Colonic mucosa (tissue), 4 donors: ENCODE measurements at regions not wholly inside any gene's neighbourhood (a gene's known extent, or its start where the extent isn't known, plus 50 kb on each side); places are given as distances from the start of the nearest gene placed in this dataset.
"Not testable (repeated sequence)": the region's sequence is repeated elsewhere in the genome, so short reads cannot be mapped to it uniquely, and the experiment has no call there.

Experiments used
- DNase-seq: peaks from one replicate; pipeline ENCODE4 v3.0.0-alpha.2; 2020
- H3K27ac ChIP-seq: fragments of 200-600 bp; one replicate; pipeline ENCODE4 v1.8.0; 2021
- H3K27me3 ChIP-seq: fragments of 200-600 bp; one replicate; pipeline ENCODE4 v1.8.0; 2021
- H3K36me3 ChIP-seq: fragments of 200-600 bp; one replicate; pipeline ENCODE4 v1.8.0; 2021
- H3K4me1 ChIP-seq: fragments of 200-600 bp; one replicate; pipeline ENCODE4 v1.8.0; 2021; ENCODE audit warnings: mild to moderate bottlenecking
- H3K4me3 ChIP-seq: fragments of 200-600 bp; one replicate; pipeline ENCODE4 v1.8.0; 2021
- H3K9ac ChIP-seq, 2 donors: one replicate each; pipeline ENCODE4 v1.7.0; 2013; ENCODE audit warnings: control low read depth in 2 of 2, low read depth in 2 of 2, low read length in 2 of 2
- H3K9me3 ChIP-seq: fragments of 200-600 bp; one replicate; pipeline ENCODE4 v1.8.0; 2021
- intact Hi-C: fragments of 100-400 bp; cut with DNase I; formaldehyde crosslinking; loops from one replicate; pipeline ENCODE4 v1.14.1; 2022
- TF ChIP-seq, protein P1 (sequence below): fragments of 200-600 bp; IDR thresholded peaks from one replicate; pipeline ENCODE4 v1.8.0; 2022; ENCODE audit warnings: antibody characterized with exemption, mild to moderate bottlenecking
- donor health status: healthy.
- donor health status: DM: no; HTN: no; CAD: no.
- donor health status: DM: no; HTN: no; CAD: no.

DNA sequence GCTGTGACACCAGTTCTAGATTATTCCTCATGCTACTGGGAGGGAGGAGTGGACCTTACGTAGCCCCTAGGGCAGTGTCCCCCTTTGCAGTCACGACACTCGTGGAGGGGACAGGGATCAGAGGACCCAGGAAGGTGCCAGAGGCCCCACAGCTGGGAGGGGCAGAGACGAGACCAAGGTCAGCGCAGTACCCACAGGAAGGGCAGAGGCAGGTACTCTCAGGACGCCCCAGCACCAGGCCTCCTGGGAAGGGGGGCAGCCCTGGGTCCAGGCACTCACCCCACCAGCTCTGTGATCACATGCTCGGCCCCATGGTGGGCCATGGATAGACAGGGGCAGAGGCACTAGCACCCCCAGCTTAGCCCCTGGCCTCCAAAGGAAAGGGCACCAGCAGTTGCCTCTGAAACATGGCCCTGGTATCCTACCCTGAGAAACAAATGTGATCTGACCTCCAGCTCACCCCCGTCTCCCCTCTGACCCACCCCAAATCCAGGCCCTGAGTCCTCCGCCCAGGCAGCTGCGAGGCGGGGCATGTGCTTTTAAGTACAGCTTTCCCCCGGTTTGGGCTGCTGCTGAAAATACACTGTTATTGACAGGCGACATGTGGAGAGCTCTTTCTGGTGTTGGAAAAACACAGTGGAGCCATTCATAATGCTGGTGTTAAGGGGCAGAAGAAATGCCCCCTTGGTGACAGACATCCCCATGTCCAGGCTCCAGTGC, 361.9 kb downstream of the C16orf95 start:
- H3K36me3 ChIP-seq: no peaks in the 10 kb centered on the region
- H3K4me3 ChIP-seq: no peak overlapping the region
- no peak overlapping the region for H3K9ac ChIP-seq
- H3K9me3 ChIP-seq: no peaks in the 10 kb centered on the region
- H3K4me1 ChIP-seq: no peaks in the 10 kb centered on the region
- intact Hi-C loops: no loop called here
- no peak for DNase-seq
- TF ChIP-seq, protein P1, sequence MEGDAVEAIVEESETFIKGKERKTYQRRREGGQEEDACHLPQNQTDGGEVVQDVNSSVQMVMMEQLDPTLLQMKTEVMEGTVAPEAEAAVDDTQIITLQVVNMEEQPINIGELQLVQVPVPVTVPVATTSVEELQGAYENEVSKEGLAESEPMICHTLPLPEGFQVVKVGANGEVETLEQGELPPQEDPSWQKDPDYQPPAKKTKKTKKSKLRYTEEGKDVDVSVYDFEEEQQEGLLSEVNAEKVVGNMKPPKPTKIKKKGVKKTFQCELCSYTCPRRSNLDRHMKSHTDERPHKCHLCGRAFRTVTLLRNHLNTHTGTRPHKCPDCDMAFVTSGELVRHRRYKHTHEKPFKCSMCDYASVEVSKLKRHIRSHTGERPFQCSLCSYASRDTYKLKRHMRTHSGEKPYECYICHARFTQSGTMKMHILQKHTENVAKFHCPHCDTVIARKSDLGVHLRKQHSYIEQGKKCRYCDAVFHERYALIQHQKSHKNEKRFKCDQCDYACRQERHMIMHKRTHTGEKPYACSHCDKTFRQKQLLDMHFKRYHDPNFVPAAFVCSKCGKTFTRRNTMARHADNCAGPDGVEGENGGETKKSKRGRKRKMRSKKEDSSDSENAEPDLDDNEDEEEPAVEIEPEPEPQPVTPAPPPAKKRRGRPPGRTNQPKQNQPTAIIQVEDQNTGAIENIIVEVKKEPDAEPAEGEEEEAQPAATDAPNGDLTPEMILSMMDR: no peak
- no peak overlapping the region for H3K27ac ChIP-seq
- H3K27me3 ChIP-seq: no peaks in the 10 kb centered on the region

GRCh38 chr16:86956437-86956836, 360.8 kb downstream of the C16orf95 start:
- no peak for DNase-seq
- Histone ChIP-seq H3K4me1 (no peaks in the 10 kb centered on the region), H3K27ac (no peak overlapping the region), H3K4me3 (no peak overlapping the region), H3K9me3 (no peaks in the 10 kb centered on the region), H3K27me3 (no peaks in the 10 kb centered on the region), H3K9ac (no peak overlapping the region), H3K36me3 (no peaks in the 10 kb centered on the region)
- TF ChIP-seq, protein P1: no peak
- intact Hi-C loops: no loop called here

- intact Hi-C loops, DNase-seq, H3K4me1 ChIP-seq, H3K27ac ChIP-seq, H3K4me3 ChIP-seq, H3K27me3 ChIP-seq, H3K9ac ChIP-seq, H3K9me3 ChIP-seq, H3K36me3 ChIP-seq: not testable (repeated sequence)
Measured at GRCh38 chr16:86957662-86958198, 359.5 kb downstream of the C16orf95 start.

- Histone ChIP-seq H3K27me3 (no peaks in the 10 kb centered on the region), H3K27ac (no peak overlapping the region), H3K9me3 (no peaks in the 10 kb centered on the region), H3K4me1 (no peaks in the 10 kb centered on the region), H3K36me3 (no peaks in the 10 kb centered on the region), H3K9ac (no peak overlapping the region), H3K4me3 (no peak overlapping the region)
- TF ChIP-seq, protein P1: no peak
- intact Hi-C loops: no loop called here
- DNase-seq: no peak
Measured at GRCh38 chr16:86958423-86958822, 358.8 kb downstream of the C16orf95 start.

- H3K9me3 ChIP-seq: no peaks in the 10 kb centered on the region
- H3K27me3 ChIP-seq: no peaks in the 10 kb centered on the region
- no peaks in the 10 kb centered on the region for H3K4me1 ChIP-seq
- TF ChIP-seq, protein P1: no peak
- H3K36me3 ChIP-seq: no peaks in the 10 kb centered on the region
- DNase-seq: no peak
- H3K9ac ChIP-seq: no peak overlapping the region
- H3K4me3 ChIP-seq: no peak overlapping the region
- intact Hi-C loops: no loop called here
- H3K27ac ChIP-seq: no peak overlapping the region
Measured at GRCh38 chr16:86959091-86959651, 358.0 kb downstream of the C16orf95 start.

- no peaks in the 10 kb centered on the region for H3K4me1 ChIP-seq
- H3K27me3 ChIP-seq: no peaks in the 10 kb centered on the region
- no peak overlapping the region for H3K27ac ChIP-seq
- intact Hi-C loops: no loop called here
- H3K4me3 ChIP-seq: no peak overlapping the region
- TF ChIP-seq, protein P1: no peak
- no peaks in the 10 kb centered on the region for H3K36me3 ChIP-seq
- H3K9me3 ChIP-seq: no peaks in the 10 kb centered on the region
- H3K9ac ChIP-seq: no peak overlapping the region
- no peak for DNase-seq
Measured at GRCh38 chr16:86959729-86960128, 357.5 kb downstream of the C16orf95 start.
